GM23338 (cell line): ENCODE measurements at regions not wholly inside any gene's neighbourhood (a gene's known extent, or its start where the extent isn't known, plus 50 kb on each side); places are given as distances from the start of the nearest gene placed in this dataset.

Experiments used
- ATAC-seq: fragments of 200-7000 bp; cut with Tn5 transposase; 3 replicates; pipeline ENCODE4 v1.9.1; 2020
- DNase-seq: peaks from one replicate; pipeline ENCODE4 v3.0.0-alpha.2; 2015; ENCODE audit warnings: low spot score
- H2AFZ ChIP-seq: fragments of 200-600 bp; sonication (generic); 2 replicates; pipeline ENCODE4 v1.8.0; 2016; ENCODE audit warnings: antibody characterized with exemption, mild to moderate bottlenecking, moderate library complexity
- H3F3A ChIP-seq: fragments of 200-600 bp; sonication (generic); replicated peaks from 2 replicates; pipeline ENCODE4 v1.8.0; 2017; ENCODE audit warnings: antibody characterized with exemption, mixed run types, low read depth
- H3K27ac ChIP-seq: fragments of 200-600 bp; sonication (generic); 2 replicates; pipeline ENCODE4 v1.6.1; 2016; ENCODE audit warnings: low read depth
- H3K27me3 ChIP-seq: fragments of 200-600 bp; sonication (generic); 2 replicates; pipeline ENCODE4 v1.8.0; 2016; ENCODE audit warnings: mild to moderate bottlenecking, mixed run types, moderate library complexity; ENCODE audit not compliant: insufficient read depth
- H3K36me3 ChIP-seq: fragments of 200-600 bp; sonication (generic); 2 replicates; pipeline ENCODE4 v1.8.0; 2016; ENCODE audit warnings: mild to moderate bottlenecking; ENCODE audit not compliant: insufficient read depth
- H3K4me1 ChIP-seq: fragments of 200-600 bp; sonication (generic); 2 replicates; pipeline ENCODE4 v1.8.0; 2016; ENCODE audit warnings: mild to moderate bottlenecking, moderate library complexity; ENCODE audit not compliant: insufficient read depth
- H3K4me2 ChIP-seq: fragments of 200-600 bp; sonication (generic); 2 replicates; pipeline ENCODE4 v1.7.1; 2017; ENCODE audit warnings: mixed run types
- H3K4me3 ChIP-seq: fragments of 200-600 bp; sonication (generic); 2 replicates; pipeline ENCODE4 v1.6.1; 2016; ENCODE audit warnings: mixed run types
- H3K79me2 ChIP-seq: fragments of 200-600 bp; sonication (generic); replicated peaks from 2 replicates; pipeline ENCODE4 v1.8.0; 2017; ENCODE audit warnings: mild to moderate bottlenecking; ENCODE audit not compliant: insufficient read depth
- H3K9me2 ChIP-seq: fragments of 200-600 bp; sonication (generic); 2 replicates; pipeline ENCODE4 v1.8.0; 2017; ENCODE audit not compliant: insufficient read depth
- H4K20me1 ChIP-seq: fragments of 200-600 bp; sonication (generic); replicated peaks from 2 replicates; pipeline ENCODE4 v1.8.0; 2017; ENCODE audit warnings: mild to moderate bottlenecking; ENCODE audit not compliant: insufficient read depth
- H3K27ac Mint-ChIP-seq: 2 replicates; pipeline ENCODE4 v1.8.0; 2020; ENCODE audit warnings: inconsistent platforms, mild to moderate bottlenecking, moderate library complexity, mixed read lengths
- H3K27me3 Mint-ChIP-seq: 3 replicates; pipeline ENCODE4 v1.8.0; 2022; ENCODE audit warnings: low read depth, mild to moderate bottlenecking, moderate library complexity, mixed read lengths, inconsistent platforms; ENCODE audit not compliant: insufficient read depth, poor library complexity
- H3K36me3 Mint-ChIP-seq: 3 replicates; pipeline ENCODE4 v1.8.0; 2021; ENCODE audit warnings: low read depth, mild to moderate bottlenecking, inconsistent platforms, moderate library complexity, mixed read lengths
- H3K4me1 Mint-ChIP-seq: 3 replicates; pipeline ENCODE4 v1.8.0; 2020; ENCODE audit warnings: mild to moderate bottlenecking, inconsistent platforms, mixed read lengths
- H3K4me3 Mint-ChIP-seq: 3 replicates; pipeline ENCODE4 v1.8.0; 2021; ENCODE audit warnings: moderate library complexity, mild to moderate bottlenecking, inconsistent platforms, mixed read lengths
- H3K9me3 Mint-ChIP-seq: 3 replicates; pipeline ENCODE4 v1.8.0; 2020; ENCODE audit warnings: moderate library complexity, mild to moderate bottlenecking, inconsistent platforms, mixed read lengths
- EZH2 ChIP-seq: fragments of 200-600 bp; sonication (generic); IDR thresholded peaks from one replicate; pipeline ENCODE4 v1.8.0; 2017; ENCODE audit warnings: antibody characterized with exemption, mild to moderate bottlenecking, low read depth; ENCODE audit not compliant: unreplicated experiment
- EZH2phosphoT487 ChIP-seq: fragments of 200-600 bp; sonication (generic); IDR thresholded peaks from one replicate; pipeline ENCODE4 v1.8.1; 2018; ENCODE audit warnings: antibody characterized with exemption; ENCODE audit not compliant: unreplicated experiment
- NANOG ChIP-seq: IDR thresholded peaks from 2 replicates; pipeline ENCODE4 v1.6.1; 2016; ENCODE audit warnings: antibody characterized with exemption, borderline replicate concordance
- POLR2AphosphoS5 ChIP-seq: IDR thresholded peaks from 2 replicates; pipeline ENCODE4 v1.6.1; 2016; ENCODE audit warnings: antibody characterized with exemption, low read depth
- ZNF114 ChIP-seq: fragments of 250-450 bp; sonication (Bioruptor Pico); IDR thresholded peaks from 2 replicates; pipeline ENCODE4 v1.5.0; 2020; ENCODE audit warnings: mild to moderate bottlenecking, moderate library complexity
- ZNF331 ChIP-seq: fragments of 250-450 bp; sonication (Bioruptor Pico); IDR thresholded peaks from 2 replicates; pipeline ENCODE4 v1.5.0; 2020; ENCODE audit warnings: low read depth, mild to moderate bottlenecking, moderate library complexity
- TF ChIP-seq, protein P1 (sequence below): fragments of 250-450 bp; sonication (Bioruptor Pico); IDR thresholded peaks from 2 replicates; pipeline ENCODE4 v1.5.0; 2020; ENCODE audit warnings: mild to moderate bottlenecking, moderate library complexity
- TF ChIP-seq, protein P2 (sequence below): IDR thresholded peaks from 2 replicates; pipeline ENCODE4 v1.6.1; 2016; ENCODE audit warnings: antibody characterized with exemption

DNA sequence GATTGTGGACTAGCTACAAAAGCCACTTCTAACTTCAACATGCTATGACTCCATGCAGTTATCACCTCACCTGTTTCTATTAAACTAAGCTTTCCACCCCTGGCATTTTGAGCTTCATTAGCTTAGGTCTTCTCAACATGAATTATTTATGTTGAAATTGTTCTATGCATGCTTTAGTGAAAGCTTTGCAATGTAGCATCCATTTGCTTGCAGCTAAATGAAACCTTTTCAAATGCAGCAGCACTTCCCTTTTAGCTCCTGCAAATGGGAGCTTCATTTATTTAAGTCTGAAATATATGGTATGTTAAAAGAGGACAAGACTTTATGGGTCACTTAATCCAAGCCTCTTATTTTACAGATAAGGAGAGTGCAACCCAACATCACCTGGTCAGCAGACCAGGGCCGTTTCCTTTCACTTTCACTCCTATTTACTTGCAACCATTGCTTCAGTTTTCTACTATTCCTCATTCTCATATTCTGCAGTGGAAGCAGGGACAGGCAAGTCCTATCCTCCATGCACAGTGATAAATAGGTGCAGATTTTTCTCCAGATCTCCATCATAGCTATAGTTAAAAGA lies 56.4 kb upstream of the SAMSN1 start (continued):
- no peak for TF ChIP-seq EZH2
- no peak for TF ChIP-seq ZNF331
- no peak for TF ChIP-seq EZH2phosphoT487

DNA sequence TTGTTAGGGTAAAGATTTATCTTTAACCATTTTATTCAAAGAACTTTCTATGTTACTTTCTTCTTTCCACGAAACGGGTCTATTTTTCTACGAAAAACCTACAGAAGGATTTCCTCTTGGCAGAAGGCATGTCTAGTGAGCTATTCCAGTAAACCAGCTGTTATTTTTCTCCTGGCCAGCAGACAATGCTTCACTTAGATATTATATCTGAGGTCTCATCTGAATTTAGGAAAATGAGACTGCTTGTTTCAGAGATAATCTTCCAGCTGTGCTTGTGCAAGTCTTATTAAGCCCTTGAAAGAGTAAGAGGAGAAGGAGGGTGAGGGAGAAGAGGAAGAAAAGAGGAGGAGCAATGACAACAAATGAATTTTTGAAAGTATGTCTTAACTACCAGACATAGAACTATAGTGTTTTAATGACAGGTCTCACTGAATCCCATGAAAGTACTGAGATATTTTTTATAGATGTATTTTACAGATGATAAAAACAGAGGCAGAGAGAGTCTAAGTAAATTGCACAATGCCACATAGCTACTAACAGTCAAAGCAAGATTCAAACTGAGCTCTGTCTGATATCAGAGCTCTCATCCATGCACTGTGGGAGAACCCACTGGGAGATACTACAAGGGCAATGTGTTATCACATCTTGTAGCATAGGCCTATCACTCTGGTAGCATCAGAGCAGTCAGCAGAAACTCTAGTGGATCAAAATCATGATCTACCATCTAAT lies 54.6 kb upstream of the SAMSN1 start:
- no peak for DNase-seq
- no peak for TF ChIP-seq NANOG
- Histone ChIP-seq H3K4me3 (no peak overlapping the region), H3K79me2 (no peaks in the 10 kb centered on the region), H3K36me3 (peaks cover 4% of the 10 kb centered on the region; the same call in 1 of the 2 replicates), H3K4me2 (no peak overlapping the region), H3K9me2 (peaks cover 17% of the 10 kb centered on the region), H3K4me1 (peaks cover 18% of the 10 kb centered on the region), H2AFZ (no peak overlapping the region), H4K20me1 (no peaks in the 10 kb centered on the region), H3K27ac (no peak overlapping the region), H3K27me3 (no peaks in the 10 kb centered on the region), H3F3A (no peaks in the 10 kb centered on the region)
- Mint-ChIP-seq H3K36me3 (peaks cover 37% of the 10 kb centered on the region; the same call in 2 of the 3 replicates), H3K27me3 (peaks cover 3% of the 10 kb centered on the region), H3K27ac (no peak overlapping the region), H3K9me3 (peaks cover 13% of the 10 kb centered on the region), H3K4me3 (no peak overlapping the region), H3K4me1 (peaks cover 14% of the 10 kb centered on the region)
- ATAC-seq, result no peak

DNA sequence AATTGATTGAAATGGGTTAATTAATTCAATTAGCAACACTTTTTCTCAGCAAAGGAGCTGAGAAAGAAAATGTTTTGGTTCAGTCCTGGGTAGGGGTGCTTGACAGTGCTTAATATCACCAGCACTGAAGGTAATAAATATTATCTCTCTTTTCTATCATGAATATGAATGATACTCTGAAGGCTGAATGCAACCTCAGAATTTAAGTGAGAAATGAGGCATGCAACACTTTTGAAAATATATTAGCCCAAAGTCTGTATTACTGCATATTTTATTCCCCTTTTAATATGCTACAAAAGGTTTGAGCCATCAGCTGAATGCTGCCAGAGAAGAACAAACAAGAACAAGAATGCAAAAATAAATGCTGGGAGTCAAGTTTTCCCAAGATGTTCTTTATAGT lies 52.0 kb upstream of the SAMSN1 start:
- DNase-seq (no peak), ATAC-seq (no peak)
- Histone ChIP-seq H3K4me1 (peaks cover 13% of the 10 kb centered on the region), H3K9me2 (peaks cover 12% of the 10 kb centered on the region; the same call in 1 of the 2 replicates), H4K20me1 (no peaks in the 10 kb centered on the region), H3F3A (no peaks in the 10 kb centered on the region), H3K27me3 (no peaks in the 10 kb centered on the region), H3K27ac (no peak overlapping the region), H3K4me3 (no peak overlapping the region), H3K4me2 (no peak overlapping the region), H3K79me2 (no peaks in the 10 kb centered on the region), H2AFZ (no peak overlapping the region), H3K36me3 (peaks cover 4% of the 10 kb centered on the region; the same call in 1 of the 2 replicates)
- H3K27me3 Mint-ChIP-seq, result peaks cover 5% of the 10 kb centered on the region
- TF ChIP-seq POLR2AphosphoS5, result no peak
- TF ChIP-seq ZNF114 (CRISPR knock-in tag), result no peak
- no peak for TF ChIP-seq EZH2
- TF ChIP-seq NANOG, result no peak
- TF ChIP-seq, protein P1, sequence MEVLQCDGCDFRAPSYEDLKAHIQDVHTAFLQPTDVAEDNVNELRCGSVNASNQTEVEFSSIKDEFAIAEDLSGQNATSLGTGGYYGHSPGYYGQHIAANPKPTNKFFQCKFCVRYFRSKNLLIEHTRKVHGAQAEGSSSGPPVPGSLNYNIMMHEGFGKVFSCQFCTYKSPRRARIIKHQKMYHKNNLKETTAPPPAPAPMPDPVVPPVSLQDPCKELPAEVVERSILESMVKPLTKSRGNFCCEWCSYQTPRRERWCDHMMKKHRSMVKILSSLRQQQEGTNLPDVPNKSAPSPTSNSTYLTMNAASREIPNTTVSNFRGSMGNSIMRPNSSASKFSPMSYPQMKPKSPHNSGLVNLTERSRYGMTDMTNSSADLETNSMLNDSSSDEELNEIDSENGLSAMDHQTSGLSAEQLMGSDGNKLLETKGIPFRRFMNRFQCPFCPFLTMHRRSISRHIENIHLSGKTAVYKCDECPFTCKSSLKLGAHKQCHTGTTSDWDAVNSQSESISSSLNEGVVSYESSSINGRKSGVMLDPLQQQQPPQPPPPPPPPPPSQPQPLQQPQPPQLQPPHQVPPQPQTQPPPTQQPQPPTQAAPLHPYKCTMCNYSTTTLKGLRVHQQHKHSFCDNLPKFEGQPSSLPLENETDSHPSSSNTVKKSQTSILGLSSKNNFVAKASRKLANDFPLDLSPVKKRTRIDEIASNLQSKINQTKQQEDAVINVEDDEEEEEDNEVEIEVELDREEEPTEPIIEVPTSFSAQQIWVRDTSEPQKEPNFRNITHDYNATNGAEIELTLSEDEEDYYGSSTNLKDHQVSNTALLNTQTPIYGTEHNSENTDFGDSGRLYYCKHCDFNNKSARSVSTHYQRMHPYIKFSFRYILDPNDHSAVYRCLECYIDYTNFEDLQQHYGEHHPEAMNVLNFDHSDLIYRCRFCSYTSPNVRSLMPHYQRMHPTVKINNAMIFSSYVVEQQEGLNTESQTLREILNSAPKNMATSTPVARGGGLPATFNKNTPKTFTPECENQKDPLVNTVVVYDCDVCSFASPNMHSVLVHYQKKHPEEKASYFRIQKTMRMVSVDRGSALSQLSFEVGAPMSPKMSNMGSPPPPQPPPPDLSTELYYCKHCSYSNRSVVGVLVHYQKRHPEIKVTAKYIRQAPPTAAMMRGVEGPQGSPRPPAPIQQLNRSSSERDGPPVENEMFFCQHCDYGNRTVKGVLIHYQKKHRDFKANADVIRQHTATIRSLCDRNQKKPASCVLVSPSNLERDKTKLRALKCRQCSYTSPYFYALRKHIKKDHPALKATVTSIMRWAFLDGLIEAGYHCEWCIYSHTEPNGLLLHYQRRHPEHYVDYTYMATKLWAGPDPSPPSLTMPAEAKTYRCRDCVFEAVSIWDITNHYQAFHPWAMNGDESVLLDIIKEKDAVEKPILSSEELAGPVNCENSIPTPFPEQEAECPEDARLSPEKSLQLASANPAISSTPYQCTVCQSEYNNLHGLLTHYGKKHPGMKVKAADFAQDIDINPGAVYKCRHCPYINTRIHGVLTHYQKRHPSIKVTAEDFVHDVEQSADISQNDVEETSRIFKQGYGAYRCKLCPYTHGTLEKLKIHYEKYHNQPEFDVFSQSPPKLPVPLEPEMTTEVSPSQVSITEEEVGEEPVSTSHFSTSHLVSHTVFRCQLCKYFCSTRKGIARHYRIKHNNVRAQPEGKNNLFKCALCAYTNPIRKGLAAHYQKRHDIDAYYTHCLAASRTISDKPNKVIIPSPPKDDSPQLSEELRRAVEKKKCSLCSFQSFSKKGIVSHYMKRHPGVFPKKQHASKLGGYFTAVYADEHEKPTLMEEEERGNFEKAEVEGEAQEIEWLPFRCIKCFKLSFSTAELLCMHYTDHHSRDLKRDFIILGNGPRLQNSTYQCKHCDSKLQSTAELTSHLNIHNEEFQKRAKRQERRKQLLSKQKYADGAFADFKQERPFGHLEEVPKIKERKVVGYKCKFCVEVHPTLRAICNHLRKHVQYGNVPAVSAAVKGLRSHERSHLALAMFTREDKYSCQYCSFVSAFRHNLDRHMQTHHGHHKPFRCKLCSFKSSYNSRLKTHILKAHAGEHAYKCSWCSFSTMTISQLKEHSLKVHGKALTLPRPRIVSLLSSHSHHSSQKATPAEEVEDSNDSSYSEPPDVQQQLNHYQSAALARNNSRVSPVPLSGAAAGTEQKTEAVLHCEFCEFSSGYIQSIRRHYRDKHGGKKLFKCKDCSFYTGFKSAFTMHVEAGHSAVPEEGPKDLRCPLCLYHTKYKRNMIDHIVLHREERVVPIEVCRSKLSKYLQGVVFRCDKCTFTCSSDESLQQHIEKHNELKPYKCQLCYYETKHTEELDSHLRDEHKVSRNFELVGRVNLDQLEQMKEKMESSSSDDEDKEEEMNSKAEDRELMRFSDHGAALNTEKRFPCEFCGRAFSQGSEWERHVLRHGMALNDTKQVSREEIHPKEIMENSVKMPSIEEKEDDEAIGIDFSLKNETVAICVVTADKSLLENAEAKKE (CRISPR knock-in tag), result no peak
- TF ChIP-seq, protein P2, sequence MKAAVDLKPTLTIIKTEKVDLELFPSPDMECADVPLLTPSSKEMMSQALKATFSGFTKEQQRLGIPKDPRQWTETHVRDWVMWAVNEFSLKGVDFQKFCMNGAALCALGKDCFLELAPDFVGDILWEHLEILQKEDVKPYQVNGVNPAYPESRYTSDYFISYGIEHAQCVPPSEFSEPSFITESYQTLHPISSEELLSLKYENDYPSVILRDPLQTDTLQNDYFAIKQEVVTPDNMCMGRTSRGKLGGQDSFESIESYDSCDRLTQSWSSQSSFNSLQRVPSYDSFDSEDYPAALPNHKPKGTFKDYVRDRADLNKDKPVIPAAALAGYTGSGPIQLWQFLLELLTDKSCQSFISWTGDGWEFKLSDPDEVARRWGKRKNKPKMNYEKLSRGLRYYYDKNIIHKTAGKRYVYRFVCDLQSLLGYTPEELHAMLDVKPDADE, result no peak
- peaks cover 23% of the 10 kb centered on the region for H3K9me3 Mint-ChIP-seq
- H3K36me3 Mint-ChIP-seq, result peaks cover 37% of the 10 kb centered on the region
- peaks cover 10% of the 10 kb centered on the region for H3K4me1 Mint-ChIP-seq
- no peak overlapping the region for H3K4me3 Mint-ChIP-seq
- no peak overlapping the region for H3K27ac Mint-ChIP-seq
